PC-3 (cell line): ENCODE measurements at regions not wholly inside any gene's neighbourhood (a gene's known extent, or its start where the extent isn't known, plus 50 kb on each side); places are given as distances from the start of the nearest gene placed in this dataset.

Experiments used
- CTCF ChIP-seq: fragments of 300-600 bp; sonication (generic); conservative IDR thresholded peaks from 2 replicates; pipeline ENCODE4 v1.5.1; 2017; ENCODE audit warnings: antibody characterized with exemption, low read depth, mild to moderate bottlenecking, low read length
- EZH2 ChIP-seq: fragments of 300-600 bp; sonication (generic); IDR thresholded peaks from one replicate; pipeline ENCODE4 v1.6.1; 2017; ENCODE audit warnings: antibody characterized with exemption, mild to moderate bottlenecking, low read length; ENCODE audit not compliant: unreplicated experiment
- EZH2phosphoT487 ChIP-seq: fragments of 300-600 bp; sonication (generic); IDR thresholded peaks from 2 replicates; pipeline ENCODE4 v1.6.1; 2018; ENCODE audit warnings: mild to moderate bottlenecking, antibody characterized with exemption, low read length, borderline replicate concordance

DNA sequence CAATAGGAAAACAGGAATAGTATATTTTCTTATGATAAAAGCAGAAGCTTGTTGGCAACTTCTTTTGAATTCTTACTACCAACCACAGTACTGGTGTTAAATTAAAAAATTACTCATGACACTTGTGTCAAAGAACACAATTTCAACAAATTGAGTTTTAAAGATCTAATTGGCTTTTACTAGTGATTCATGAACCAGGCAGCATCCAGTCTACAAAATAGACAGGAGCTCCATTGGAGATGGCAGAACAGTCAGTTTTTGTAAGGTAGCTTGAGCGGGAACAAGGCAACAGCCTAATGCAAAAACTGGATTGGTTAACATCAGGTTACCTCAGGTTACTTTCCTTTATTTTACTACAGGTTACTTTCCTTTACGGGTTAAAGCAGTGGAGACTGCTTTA is 181.3 kb upstream of the THBS1 start:
- TF ChIP-seq CTCF = no peak
- TF ChIP-seq EZH2 = no peak
- no peak for TF ChIP-seq EZH2phosphoT487
